ENCODE measurements at regions not wholly inside any gene's neighbourhood (a gene's known extent, or its start where the extent isn't known, plus 50 kb on each side); places are given as distances from the start of the nearest gene placed in this dataset.

- in situ Hi-C loops (cut with MboI; ENCODE audit: low pct_unique_long_range_greater_than_20kb, low sequenced_read_pairs) = no loop called here
- peak; percentile 61 for DNase-seq
These were observed 57.9 kb upstream of the TEX13D start for GRCh38 chrX:124274438-124275181.

DNA sequence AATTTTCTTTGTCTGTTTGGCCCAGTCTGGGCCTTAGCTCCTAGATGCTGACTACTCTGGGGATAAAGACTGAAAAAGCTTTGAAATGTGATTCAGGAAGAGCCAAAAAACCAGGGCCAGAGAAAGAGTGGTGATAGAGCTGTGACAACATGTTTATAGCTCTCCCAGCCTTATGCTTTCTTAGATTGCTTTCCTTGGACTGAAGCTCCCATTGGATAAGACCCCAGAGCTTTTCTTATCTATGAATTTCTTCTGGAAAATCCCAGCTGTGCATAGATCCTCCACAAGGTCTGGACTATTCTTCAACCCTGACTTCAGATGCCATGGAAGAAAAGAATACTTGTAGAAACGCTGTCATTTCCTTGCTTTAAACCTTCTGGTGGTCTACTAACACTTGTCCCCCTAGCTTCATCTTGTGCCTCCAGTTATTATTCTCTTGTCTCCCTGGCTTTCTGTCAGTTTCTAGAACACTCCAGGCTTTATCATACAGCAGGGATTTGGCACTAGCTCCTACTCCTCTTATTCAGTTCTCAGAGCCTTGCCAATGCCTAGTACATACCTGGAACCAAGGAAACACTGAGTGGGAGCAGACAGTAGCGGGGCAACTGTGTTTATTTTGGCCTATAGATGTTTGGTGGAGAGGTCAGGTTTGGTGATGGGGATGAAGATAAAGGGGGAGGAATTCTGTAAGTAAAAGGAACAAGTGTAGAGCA is 57.1 kb upstream of the TEX13D start:
- DNase-seq = no peak
- in situ Hi-C loops (cut with MboI; ENCODE audit: low pct_unique_long_range_greater_than_20kb, low sequenced_read_pairs) = no loop called here

DNA sequence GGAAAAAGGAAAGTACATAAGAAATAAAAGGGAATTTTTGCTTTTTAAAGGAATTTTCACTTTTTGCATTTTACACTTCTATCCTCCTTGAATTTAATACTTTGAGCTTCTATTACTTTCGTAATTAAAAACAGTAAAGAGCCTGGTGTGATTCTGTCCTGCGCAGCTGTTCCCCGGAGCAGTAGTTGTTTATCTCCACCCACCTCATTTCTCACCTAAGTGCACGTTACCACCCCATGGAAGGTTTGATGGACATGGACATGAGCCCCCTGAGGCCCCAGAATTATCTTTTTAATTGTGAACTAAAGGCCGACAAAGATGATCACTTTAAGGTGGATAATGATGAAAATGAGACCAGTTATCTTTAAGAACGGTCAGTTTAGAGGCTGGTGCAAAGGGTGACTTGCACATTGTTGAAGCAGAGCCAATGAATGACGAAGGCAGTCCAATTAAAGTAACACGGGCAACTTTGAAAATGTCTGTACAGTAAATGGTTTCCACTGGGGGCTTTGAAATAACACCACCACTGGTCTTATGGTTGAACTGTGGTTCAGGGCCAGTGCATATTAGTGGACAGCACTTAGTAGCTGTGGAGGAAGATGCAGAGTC is 52.1 kb upstream of the TEX13D start:
- in situ Hi-C loops (cut with MboI; ENCODE audit: low pct_unique_long_range_greater_than_20kb, low sequenced_read_pairs) = no loop called here
- no peak for DNase-seq

DNA sequence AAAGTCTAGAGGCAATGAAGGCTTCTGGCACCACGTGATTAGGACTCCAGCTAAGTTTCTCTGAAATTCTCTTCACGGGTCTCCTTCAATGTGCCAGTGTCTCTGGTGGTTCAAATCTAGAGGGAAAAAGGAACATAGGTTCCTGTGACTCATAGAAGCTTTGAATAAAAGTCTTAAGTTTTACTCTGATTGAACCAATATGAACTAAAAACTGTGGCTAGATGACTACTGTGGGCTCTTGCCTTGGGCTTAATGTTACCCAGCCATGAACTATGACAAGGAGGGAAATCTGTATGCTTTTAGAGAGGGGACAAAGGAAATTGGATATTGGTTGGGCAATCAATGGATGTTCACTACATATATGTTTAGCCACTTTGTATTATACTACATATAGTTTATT is 49.9 kb upstream of the TEX13D start:
- DNase-seq = no peak
- in situ Hi-C loops (cut with MboI; ENCODE audit: low pct_unique_long_range_greater_than_20kb, low sequenced_read_pairs) = no loop called here

All from KBM-7 (cell line).